ENCODE measurements at regions not wholly inside any gene's neighbourhood (a gene's known extent, or its start where the extent isn't known, plus 50 kb on each side); places are given as distances from the start of the nearest gene placed in this dataset.
A peak's percentile ranks its signal among the peaks of the same experiment; 100 is the strongest.
"Not testable (repeated sequence)": the region's sequence is repeated elsewhere in the genome, so short reads cannot be mapped to it uniquely, and the experiment has no call there.

GRCh38 chr17:73855720-73856333 is 211.6 kb upstream of the SDK2 start:
- intact Hi-C loops (cut with DNase I), result no loop called here
- Histone ChIP-seq H3K27me3 (peaks cover 0 to 8% (median 0%) of the 10 kb centered on the region in 4 donors), H3K4me1 (peaks cover 6 to 43% (median 9%) of the 10 kb centered on the region in 3 donors), H3K36me3 (no peaks in the 10 kb centered on the region), H3K27ac (peak overlapping the region in 3 of 4 donors; percentile 45 to 63 (median 58)), H3K4me3 (no peak overlapping the region), H3K9me3 (no peaks in the 10 kb centered on the region)
- TF ChIP-seq POLR2A (IDR thresholded peaks at IDR 0.05), result no peak
- TF ChIP-seq CTCF (IDR thresholded peaks at IDR 0.05), result peak in 2 of 6 experiments; percentile 27 to 46
- DNase-seq, result no peak
- 36 to 39% methylated on average over 15 of the region's 15 CpGs for WGBS, 2 donors

DNA sequence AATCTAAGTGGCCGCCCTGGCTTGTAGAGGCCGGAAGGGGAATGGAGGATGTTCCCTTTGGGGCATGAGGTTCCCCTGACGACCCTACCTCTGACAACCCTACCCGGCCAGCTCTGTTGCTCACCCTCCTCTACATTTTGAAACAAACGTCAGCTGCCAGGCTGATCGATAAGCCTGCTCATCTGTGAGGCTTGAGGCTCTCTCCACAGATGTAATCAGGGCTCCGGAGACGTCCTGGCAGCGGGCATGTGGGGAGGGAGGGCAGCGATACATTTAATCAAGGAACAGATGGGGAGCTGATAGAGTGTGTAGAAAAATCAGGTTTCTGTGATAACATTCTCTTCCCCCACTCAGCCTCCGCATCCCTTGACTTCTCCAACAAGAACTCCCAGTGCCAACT is 212.3 kb upstream of the SDK2 start:
- Histone ChIP-seq H3K4me3 (no peak overlapping the region), H3K27me3 (peaks cover 0 to 8% (median 0%) of the 10 kb centered on the region in 4 donors), H3K36me3 (no peaks in the 10 kb centered on the region), H3K27ac (peak overlapping the region in 3 of 4 donors; percentile 45 to 63 (median 58)), H3K9me3 (no peaks in the 10 kb centered on the region), H3K4me1 (peaks cover 9 to 50% (median 12%) of the 10 kb centered on the region in 3 donors)
- TF ChIP-seq CTCF (IDR thresholded peaks at IDR 0.05) (no peak), POLR2A (IDR thresholded peaks at IDR 0.05) (no peak)
- 52 to 62% methylated on average over 7 to 11 of the region's 11 CpGs for WGBS, 2 donors
- DNase-seq, result no peak
- intact Hi-C loops (cut with DNase I), result no loop called here

- WGBS, 2 donors, result 73 to 77% methylated on average over 1 of the region's 1 CpG
- intact Hi-C loops (cut with DNase I); DNase-seq; H3K27me3 ChIP-seq; H3K36me3 ChIP-seq; H3K9me3 ChIP-seq; H3K4me3 ChIP-seq: not testable (repeated sequence)
- Histone ChIP-seq H3K4me1 (peaks cover 9 to 51% (median 12%) of the 10 kb centered on the region in 3 donors), H3K27ac (peak overlapping the region in 3 of 4 donors; percentile 27 to 88 (median 64))
Observed at GRCh38 chr17:73859439-73860008, 215.3 kb upstream of the SDK2 start.

DNA sequence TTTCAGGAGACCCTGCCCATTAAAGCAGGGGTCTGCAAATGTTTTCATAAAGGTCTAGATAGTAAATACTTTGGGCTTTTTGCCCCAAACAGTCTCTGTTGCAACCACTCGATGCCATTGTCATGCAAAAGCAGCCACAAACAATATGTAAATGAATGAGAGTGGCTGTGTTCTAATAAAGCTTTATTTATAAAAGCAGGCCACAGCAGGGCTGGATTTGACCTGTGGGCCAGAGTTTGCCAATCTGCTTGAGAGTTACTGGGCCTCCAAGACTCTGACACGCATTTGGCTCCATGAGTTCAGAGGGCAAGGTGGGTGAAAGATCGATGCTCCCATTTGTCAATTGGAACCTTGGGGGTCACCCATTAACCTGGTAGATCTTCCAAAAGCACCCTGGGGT is 217.3 kb upstream of the SDK2 start:
- H3K4me3 ChIP-seq, result no peak overlapping the region
- no peak for DNase-seq
- intact Hi-C loops (cut with DNase I), result no loop called here
- no peaks in the 10 kb centered on the region for H3K36me3 ChIP-seq
- H3K9me3 ChIP-seq, result no peaks in the 10 kb centered on the region
- H3K27ac ChIP-seq, result peak overlapping the region; percentile 75 to 91 (median 84)
- H3K4me1 ChIP-seq, result peaks cover 4 to 41% (median 7%) of the 10 kb centered on the region in 3 donors
- WGBS, 2 donors, result 87 to 95% methylated on average over 3 of the region's 3 CpGs
- no peaks in the 10 kb centered on the region for H3K27me3 ChIP-seq
- no peak for TF ChIP-seq CTCF (IDR thresholded peaks at IDR 0.05)
- no peak for TF ChIP-seq POLR2A (IDR thresholded peaks at IDR 0.05)

- Histone ChIP-seq H3K36me3 (no peaks in the 10 kb centered on the region), H3K9me3 (no peaks in the 10 kb centered on the region), H3K27me3 (peaks cover 0 to 8% (median 0%) of the 10 kb centered on the region in 4 donors), H3K4me3 (no peak overlapping the region), H3K4me1 (peaks cover 0 to 25% (median 6%) of the 10 kb centered on the region in 3 donors), H3K27ac (no peak overlapping the region)
- TF ChIP-seq POLR2A (IDR thresholded peaks at IDR 0.05) (no peak), CTCF (IDR thresholded peaks at IDR 0.05) (no peak)
- intact Hi-C loops (cut with DNase I), result no loop called here
- no peak for DNase-seq
- 89 to 100% methylated on average over 1 to 11 of the region's 18 CpGs for WGBS, 2 donors
Observed at GRCh38 chr17:73863761-73864535, 219.7 kb upstream of the SDK2 start.

All from esophagus squamous epithelium (tissue), 5 donors.